Thoracic aorta (tissue), 2 donors: ENCODE measurements at regions not wholly inside any gene's neighbourhood (a gene's known extent, or its start where the extent isn't known, plus 50 kb on each side); places are given as distances from the start of the nearest gene placed in this dataset.

ENCODE experiments used
- ATAC-seq: fragments of 150-250 bp; one replicate; pipeline ENCODE4 v1.8.0; 2017; ENCODE audit warnings: low read depth; ENCODE audit not compliant: insufficient number of reproducible peaks, low FRiP score
- DNase-seq: peaks from one replicate; pipeline ENCODE4 v3.0.0-alpha.2; 2020; ENCODE audit warnings: low spot score
- H3K27ac ChIP-seq, 2 donors: fragments of 200-600 bp; sonication (generic); 1 replicate in 1 of 2; 2 replicates in 1 of 2; pipeline ENCODE4 v1.5.1; 2016; ENCODE audit warnings: mild to moderate bottlenecking in 2 of 2, moderate library complexity in 2 of 2
- H3K27me3 ChIP-seq: fragments of 200-600 bp; sonication (generic); replicated peaks from 2 replicates; pipeline ENCODE4 v1.6.0; 2016; ENCODE audit warnings: mild to moderate bottlenecking; ENCODE audit not compliant: insufficient read depth
- H3K36me3 ChIP-seq: fragments of 200-600 bp; sonication (generic); one replicate; pipeline ENCODE4 v1.5.1; 2016
- H3K4me1 ChIP-seq, 2 donors: fragments of 200-600 bp; sonication (generic); 1 replicate in 1 of 2; 2 replicates in 1 of 2; pipeline versions ENCODE4 v1.5.1 to v1.6.0; 2016; ENCODE audit warnings: low read depth in 2 of 2, mild to moderate bottlenecking in 1 of 2; ENCODE audit not compliant: control insufficient read depth in 1 of 2
- H3K4me3 ChIP-seq: fragments of 200-600 bp; sonication (generic); 2 replicates; pipeline ENCODE4 v1.5.1; 2016; ENCODE audit warnings: mild to moderate bottlenecking
- H3K9me3 ChIP-seq: fragments of 200-600 bp; sonication (generic); 2 replicates; pipeline ENCODE4 v1.5.1; 2016
- TF ChIP-seq, protein P1 (sequence below): fragments of 200-600 bp; sonication (generic); IDR thresholded peaks from one replicate; pipeline ENCODE4 v1.5.1; 2019; ENCODE audit warnings: antibody characterized with exemption

DNA sequence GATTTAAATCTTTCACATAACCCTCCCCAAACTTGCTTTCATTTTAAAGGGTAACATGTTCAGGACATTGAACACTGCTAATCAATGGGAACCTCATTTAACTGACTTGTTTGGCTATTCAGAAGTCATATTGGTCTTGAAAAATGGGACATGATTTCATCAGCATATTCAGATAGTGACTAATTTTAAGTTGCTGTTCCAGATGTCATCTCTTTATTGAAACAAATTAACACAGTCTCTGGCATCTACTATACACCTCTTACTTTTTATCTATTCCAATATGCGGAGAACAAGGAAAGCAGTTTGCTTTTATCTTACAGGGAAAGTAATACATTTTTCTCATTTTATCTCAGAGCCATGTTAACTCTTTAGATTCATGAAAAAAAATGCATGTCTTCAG, 310.1 kb downstream of the S1PR1 start:
- H3K36me3 ChIP-seq: no peaks in the 10 kb centered on the region
- H3K4me3 ChIP-seq: no peak overlapping the region
- H3K27me3 ChIP-seq: no peaks in the 10 kb centered on the region
- H3K27ac ChIP-seq: no peak overlapping the region
- DNase-seq (no peak), ATAC-seq (no peak)
- no peaks in the 10 kb centered on the region for H3K9me3 ChIP-seq
- no peaks in the 10 kb centered on the region for H3K4me1 ChIP-seq
- TF ChIP-seq, protein P1, sequence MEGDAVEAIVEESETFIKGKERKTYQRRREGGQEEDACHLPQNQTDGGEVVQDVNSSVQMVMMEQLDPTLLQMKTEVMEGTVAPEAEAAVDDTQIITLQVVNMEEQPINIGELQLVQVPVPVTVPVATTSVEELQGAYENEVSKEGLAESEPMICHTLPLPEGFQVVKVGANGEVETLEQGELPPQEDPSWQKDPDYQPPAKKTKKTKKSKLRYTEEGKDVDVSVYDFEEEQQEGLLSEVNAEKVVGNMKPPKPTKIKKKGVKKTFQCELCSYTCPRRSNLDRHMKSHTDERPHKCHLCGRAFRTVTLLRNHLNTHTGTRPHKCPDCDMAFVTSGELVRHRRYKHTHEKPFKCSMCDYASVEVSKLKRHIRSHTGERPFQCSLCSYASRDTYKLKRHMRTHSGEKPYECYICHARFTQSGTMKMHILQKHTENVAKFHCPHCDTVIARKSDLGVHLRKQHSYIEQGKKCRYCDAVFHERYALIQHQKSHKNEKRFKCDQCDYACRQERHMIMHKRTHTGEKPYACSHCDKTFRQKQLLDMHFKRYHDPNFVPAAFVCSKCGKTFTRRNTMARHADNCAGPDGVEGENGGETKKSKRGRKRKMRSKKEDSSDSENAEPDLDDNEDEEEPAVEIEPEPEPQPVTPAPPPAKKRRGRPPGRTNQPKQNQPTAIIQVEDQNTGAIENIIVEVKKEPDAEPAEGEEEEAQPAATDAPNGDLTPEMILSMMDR: no peak

DNA sequence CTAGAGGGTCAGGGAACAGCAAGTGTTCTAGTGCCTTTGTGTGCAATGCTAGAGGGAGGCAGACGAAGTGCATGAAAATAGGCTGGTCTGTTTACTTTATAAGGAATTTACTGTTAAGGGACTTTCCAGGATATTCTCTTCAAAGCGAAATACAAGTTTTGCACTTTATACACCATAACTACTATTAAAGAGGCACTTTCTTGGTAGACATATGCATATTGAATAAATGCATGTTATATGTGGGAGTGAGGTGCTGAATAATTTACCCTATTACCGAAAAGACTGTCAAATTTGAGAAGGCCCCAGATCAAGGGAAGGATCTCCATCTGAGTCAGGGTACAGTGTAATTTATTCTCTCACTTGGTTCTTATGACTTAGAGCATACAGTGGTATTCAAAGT, 310.5 kb downstream of the S1PR1 start:
- no peak overlapping the region for H3K27ac ChIP-seq
- H3K9me3 ChIP-seq: no peaks in the 10 kb centered on the region
- no peaks in the 10 kb centered on the region for H3K27me3 ChIP-seq
- TF ChIP-seq, protein P1: no peak
- no peak overlapping the region for H3K4me3 ChIP-seq
- no peaks in the 10 kb centered on the region for H3K4me1 ChIP-seq
- no peaks in the 10 kb centered on the region for H3K36me3 ChIP-seq
- ATAC-seq (no peak), DNase-seq (no peak)

DNA sequence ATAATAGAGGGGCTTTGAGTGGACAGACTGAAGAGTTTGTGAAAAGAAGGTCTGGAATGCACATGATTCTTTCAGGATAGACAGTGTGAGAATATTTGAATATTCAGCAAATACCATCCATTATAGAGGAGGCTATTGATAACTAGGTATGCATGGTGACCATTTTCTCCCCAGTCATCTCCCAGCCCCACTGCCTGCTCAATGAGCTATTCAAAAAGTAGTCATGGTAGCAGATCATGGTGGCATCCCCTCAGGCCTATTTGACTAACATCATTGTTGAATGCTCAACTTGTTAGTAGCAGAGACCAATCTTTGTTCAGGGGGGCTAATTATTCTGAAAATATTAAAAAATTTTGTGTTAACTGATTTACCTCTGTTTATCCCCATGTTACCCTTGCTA, 311.6 kb downstream of the S1PR1 start:
- Histone ChIP-seq H3K9me3 (no peaks in the 10 kb centered on the region), H3K36me3 (no peaks in the 10 kb centered on the region), H3K27ac (no peak overlapping the region), H3K27me3 (no peaks in the 10 kb centered on the region), H3K4me3 (no peak overlapping the region), H3K4me1 (no peaks in the 10 kb centered on the region)
- no peak for ATAC-seq
- TF ChIP-seq, protein P1: no peak
- no peak for DNase-seq

DNA sequence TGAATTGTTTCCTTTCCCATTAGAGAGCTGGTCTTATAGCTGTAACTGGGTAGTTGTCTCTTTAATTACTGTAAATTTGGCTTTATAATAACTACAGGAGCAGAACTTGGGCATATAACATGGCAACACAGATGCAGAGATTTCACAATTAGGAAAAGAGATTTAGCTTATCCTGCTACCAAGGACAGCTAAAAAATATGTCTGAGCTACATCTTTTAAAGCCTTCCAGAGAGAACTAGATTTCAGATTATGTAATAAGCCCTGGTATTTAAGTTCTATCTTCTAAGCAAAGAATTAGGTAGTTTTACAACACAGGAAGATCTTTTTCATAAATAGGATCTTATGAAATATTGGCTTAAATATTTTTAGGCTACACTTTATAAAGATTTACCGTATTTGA, 313.8 kb downstream of the S1PR1 start:
- ATAC-seq: no peak

DNA sequence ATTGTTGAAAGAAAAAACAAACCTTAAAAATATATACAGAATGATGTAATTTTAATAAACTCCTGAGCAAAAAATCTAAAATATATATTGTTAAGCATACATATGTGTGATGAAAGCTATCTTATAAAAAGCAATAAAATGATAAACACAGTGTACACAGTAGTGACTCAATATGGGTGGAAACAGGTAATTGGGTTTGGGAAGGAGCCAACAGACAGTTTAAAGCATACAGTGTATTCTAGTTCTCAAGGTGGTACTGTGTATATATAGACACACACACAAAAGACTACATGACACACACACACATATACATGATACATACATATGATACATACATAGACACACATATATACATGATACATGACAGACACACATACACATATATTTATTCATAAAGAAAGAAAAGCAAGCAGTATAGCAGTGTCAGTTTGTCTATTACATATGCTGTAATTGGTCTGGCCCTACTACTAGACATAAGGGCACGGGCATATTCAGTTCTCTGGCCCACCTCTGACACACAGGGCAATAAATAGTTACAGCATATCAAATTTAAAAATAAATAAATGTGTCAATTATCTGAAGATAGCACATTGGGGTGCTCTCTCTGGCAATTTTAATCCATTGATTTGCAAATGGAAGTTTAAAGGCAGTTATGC, 330.2 kb downstream of the S1PR1 start:
- Histone ChIP-seq H3K9me3 (no peaks in the 10 kb centered on the region), H3K27me3 (no peaks in the 10 kb centered on the region), H3K36me3 (no peaks in the 10 kb centered on the region), H3K4me3 (no peak overlapping the region), H3K27ac (no peak overlapping the region), H3K4me1 (no peaks in the 10 kb centered on the region)
- TF ChIP-seq, protein P1: no peak
- no peak for DNase-seq
- no peak for ATAC-seq

More for the DNA sequence above, 313.8 kb downstream of the S1PR1 start:
- DNase-seq: no peak
- Histone ChIP-seq H3K27ac (no peak overlapping the region), H3K4me3 (no peak overlapping the region), H3K27me3 (no peaks in the 10 kb centered on the region), H3K4me1 (no peaks in the 10 kb centered on the region), H3K9me3 (no peaks in the 10 kb centered on the region), H3K36me3 (no peaks in the 10 kb centered on the region)
- TF ChIP-seq, protein P1: no peak
